Kidney (tissue), 13 donors: ENCODE measurements at regions not wholly inside any gene's neighbourhood (a gene's known extent, or its start where the extent isn't known, plus 50 kb on each side); places are given as distances from the start of the nearest gene placed in this dataset.

ENCODE experiments used
- DNase-seq, 5 donors: peaks; one replicate each; pipeline ENCODE4 v3.0.0-alpha.2; 2013 to 2020
- FAIRE-seq: peaks from 2 replicates; lab custom pipeline; 2012; peaks lifted over from hg19 to GRCh38; lab: Jason Lieb, UNC
- H3K27ac ChIP-seq, 2 donors: one replicate each; pipeline ENCODE4 v1.7.0; 2013; ENCODE audit warnings: low read depth in 2 of 2, low read length in 2 of 2, inconsistent platforms in 1 of 2
- H3K27me3 ChIP-seq: one replicate; pipeline ENCODE4 v1.7.1; 2013; ENCODE audit warnings: low read length, inconsistent platforms; ENCODE audit not compliant: control insufficient read depth, insufficient read depth
- H3K36me3 ChIP-seq, 3 donors: one replicate each; pipeline versions ENCODE4 v1.7.0 to v1.7.1; 2013; ENCODE audit warnings: low read length in 3 of 3, control low read depth in 1 of 3, inconsistent platforms in 1 of 3; ENCODE audit not compliant: insufficient read depth in 3 of 3, control insufficient read depth in 2 of 3
- H3K4me1 ChIP-seq, 3 donors: one replicate each; pipeline versions ENCODE4 v1.7.0 to v1.7.1; 2013; ENCODE audit warnings: low read length in 3 of 3, inconsistent platforms in 1 of 3, low read depth in 1 of 3; ENCODE audit not compliant: control insufficient read depth in 2 of 3, insufficient read depth in 2 of 3
- H3K4me3 ChIP-seq, 3 donors: one replicate each; pipeline versions ENCODE4 v1.7.0 to v1.8.1; 2013; ENCODE audit warnings: low read length in 3 of 3, control low read depth in 1 of 3, inconsistent platforms in 1 of 3
- H3K9ac ChIP-seq, 3 donors: one replicate each; pipeline versions ENCODE4 v1.7.0 to v1.7.1; 2013; ENCODE audit warnings: low read length in 3 of 3, control low read depth in 1 of 3, inconsistent platforms in 1 of 3
- H3K9me3 ChIP-seq, 3 donors: one replicate each; pipeline versions ENCODE4 v1.7.0 to v1.7.1; 2013; ENCODE audit warnings: low read length in 3 of 3, control low read depth in 1 of 3, inconsistent platforms in 1 of 3; ENCODE audit not compliant: control insufficient read depth in 2 of 3, insufficient read depth in 1 of 3
- intact Hi-C: fragments of 100-400 bp; cut with DNase I; formaldehyde crosslinking; loops from one replicate; pipeline ENCODE4 v1.11.1; 2022
- TF ChIP-seq, protein P1 (sequence below): IDR thresholded peaks from 3 replicates; pipeline ENCODE4 v1.5.1; 2012; ENCODE audit warnings: mild to moderate bottlenecking, moderate library complexity, borderline replicate concordance; ENCODE audit not compliant: insufficient read depth; ENCODE audit errors: extremely low read depth
- donor health status: control.
- donor health status: control.
- donor health status: control.
- donor health status: control.
- donor health status: control.
- donor health status: DM: yes; HTN: yes; CAD: no.
- donor health status: Normal renal cell carcinoma (clear cell type).

DNA sequence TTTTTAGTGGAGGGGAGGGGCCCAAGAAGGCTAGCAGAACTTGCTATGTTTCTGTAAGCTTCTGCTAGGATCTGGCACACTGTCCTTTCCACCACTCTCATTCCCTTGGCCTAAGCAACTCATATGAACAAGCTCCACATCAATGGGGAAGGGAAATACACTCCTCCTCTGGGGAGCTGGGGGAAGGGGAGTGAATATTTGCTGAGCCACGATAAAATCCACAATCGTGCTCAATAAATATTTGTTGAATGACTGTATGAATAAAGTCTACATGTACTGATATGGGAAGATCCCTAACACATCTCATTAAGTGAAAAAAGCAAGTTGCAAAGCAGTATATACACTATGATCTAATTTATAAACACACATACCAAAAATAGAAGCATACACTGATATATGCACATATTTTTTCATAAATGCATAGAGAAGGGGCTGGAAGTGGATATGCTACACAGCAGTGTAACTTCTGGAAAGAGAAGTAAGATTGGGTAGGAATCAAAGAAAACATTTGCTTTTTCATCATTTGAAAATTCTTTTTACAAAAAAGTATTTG is 95.8 kb upstream of the EFHC2 start:
- no peaks in the 10 kb centered on the region for H3K9me3 ChIP-seq
- H3K36me3 ChIP-seq, result no peaks in the 10 kb centered on the region
- TF ChIP-seq, protein P1, sequence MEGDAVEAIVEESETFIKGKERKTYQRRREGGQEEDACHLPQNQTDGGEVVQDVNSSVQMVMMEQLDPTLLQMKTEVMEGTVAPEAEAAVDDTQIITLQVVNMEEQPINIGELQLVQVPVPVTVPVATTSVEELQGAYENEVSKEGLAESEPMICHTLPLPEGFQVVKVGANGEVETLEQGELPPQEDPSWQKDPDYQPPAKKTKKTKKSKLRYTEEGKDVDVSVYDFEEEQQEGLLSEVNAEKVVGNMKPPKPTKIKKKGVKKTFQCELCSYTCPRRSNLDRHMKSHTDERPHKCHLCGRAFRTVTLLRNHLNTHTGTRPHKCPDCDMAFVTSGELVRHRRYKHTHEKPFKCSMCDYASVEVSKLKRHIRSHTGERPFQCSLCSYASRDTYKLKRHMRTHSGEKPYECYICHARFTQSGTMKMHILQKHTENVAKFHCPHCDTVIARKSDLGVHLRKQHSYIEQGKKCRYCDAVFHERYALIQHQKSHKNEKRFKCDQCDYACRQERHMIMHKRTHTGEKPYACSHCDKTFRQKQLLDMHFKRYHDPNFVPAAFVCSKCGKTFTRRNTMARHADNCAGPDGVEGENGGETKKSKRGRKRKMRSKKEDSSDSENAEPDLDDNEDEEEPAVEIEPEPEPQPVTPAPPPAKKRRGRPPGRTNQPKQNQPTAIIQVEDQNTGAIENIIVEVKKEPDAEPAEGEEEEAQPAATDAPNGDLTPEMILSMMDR, result no peak
- intact Hi-C loops, result no loop called here
- no peak overlapping the region for H3K27ac ChIP-seq
- peak; percentile 27 for FAIRE-seq
- H3K4me3 ChIP-seq, result no peak overlapping the region
- no peaks in the 10 kb centered on the region for H3K4me1 ChIP-seq
- DNase-seq, result no peak
- no peak overlapping the region for H3K9ac ChIP-seq
- no peaks in the 10 kb centered on the region for H3K27me3 ChIP-seq

GRCh38 chrX:44435047-44435446 is 91.6 kb upstream of the EFHC2 start:
- FAIRE-seq (no peak), DNase-seq (no peak)
- Histone ChIP-seq H3K9ac (no peak overlapping the region), H3K9me3 (no peaks in the 10 kb centered on the region), H3K27ac (no peak overlapping the region), H3K4me1 (no peaks in the 10 kb centered on the region), H3K27me3 (no peaks in the 10 kb centered on the region), H3K4me3 (no peak overlapping the region), H3K36me3 (no peaks in the 10 kb centered on the region)
- TF ChIP-seq, protein P1, result no peak
- intact Hi-C loops, result no loop called here

- Histone ChIP-seq H3K4me3 (no peak overlapping the region), H3K9ac (no peak overlapping the region), H3K4me1 (no peaks in the 10 kb centered on the region), H3K27me3 (no peaks in the 10 kb centered on the region), H3K27ac (no peak overlapping the region), H3K9me3 (no peaks in the 10 kb centered on the region), H3K36me3 (no peaks in the 10 kb centered on the region)
- intact Hi-C loops, result no loop called here
- no peak for DNase-seq
- TF ChIP-seq, protein P1, result no peak
- FAIRE-seq, result no peak
Measured at GRCh38 chrX:44433556-44433955, 90.1 kb upstream of the EFHC2 start.

- Histone ChIP-seq H3K4me3 (no peak overlapping the region), H3K36me3 (no peaks in the 10 kb centered on the region), H3K9ac (no peak overlapping the region), H3K9me3 (no peaks in the 10 kb centered on the region), H3K27ac (no peak overlapping the region), H3K4me1 (no peaks in the 10 kb centered on the region), H3K27me3 (no peaks in the 10 kb centered on the region)
- DNase-seq (peak in 1 of 5 donors; percentile 9), FAIRE-seq (no peak)
- intact Hi-C loops, result no loop called here
- TF ChIP-seq, protein P1, result no peak
Measured at GRCh38 chrX:44432641-44433040, 89.2 kb upstream of the EFHC2 start.
